Lower lobe of right lung (tissue), 2 donors: ENCODE measurements at regions not wholly inside any gene's neighbourhood (a gene's known extent, or its start where the extent isn't known, plus 50 kb on each side); places are given as distances from the start of the nearest gene placed in this dataset.

Experiments used
- ATAC-seq, 2 donors: fragments of 200-7000 bp; cut with Tn5 transposase; one replicate each; pipeline ENCODE4 v1.9.1; 2020 to 2022; ENCODE audit warnings: mild to moderate bottlenecking in 2 of 2, moderate library complexity in 2 of 2
- DNase-seq: peaks from one replicate; pipeline ENCODE4 v3.0.0-alpha.2; 2020
- H3K27ac ChIP-seq: fragments of 200-600 bp; one replicate; pipeline ENCODE4 v1.8.0; 2022
- H3K27me3 ChIP-seq: fragments of 200-600 bp; one replicate; pipeline ENCODE4 v1.8.0; 2022; ENCODE audit warnings: low read depth
- H3K36me3 ChIP-seq: fragments of 200-600 bp; one replicate; pipeline ENCODE4 v1.8.0; 2022; ENCODE audit warnings: mild to moderate bottlenecking
- H3K4me1 ChIP-seq: fragments of 200-600 bp; one replicate; pipeline ENCODE4 v1.8.0; 2022
- H3K4me3 ChIP-seq: fragments of 200-600 bp; one replicate; pipeline ENCODE4 v1.8.0; 2022; ENCODE audit warnings: mild to moderate bottlenecking
- H3K9me3 ChIP-seq: fragments of 200-600 bp; one replicate; pipeline ENCODE4 v1.8.0; 2022
- CTCF ChIP-seq: fragments of 200-600 bp; IDR thresholded peaks from one replicate; pipeline ENCODE4 v1.8.0; 2022; ENCODE audit warnings: antibody characterized with exemption, mild to moderate bottlenecking
- intact Hi-C: fragments of 100-400 bp; cut with DNase I; formaldehyde crosslinking; loops from one replicate; pipeline ENCODE4 v1.11.0; 2022
- donor health status: DM: no; HTN: yes; CAD: no; lungs with severe emphysema.

- no peak overlapping the region for H3K27ac ChIP-seq
- no peak for ATAC-seq
- no peak for TF ChIP-seq CTCF
- no peaks in the 10 kb centered on the region for H3K9me3 ChIP-seq
- no peaks in the 10 kb centered on the region for H3K4me1 ChIP-seq
- H3K4me3 ChIP-seq = no peak overlapping the region
- H3K36me3 ChIP-seq = no peaks in the 10 kb centered on the region
- intact Hi-C loops = no loop called here
- DNase-seq = no peak
- peaks cover 11% of the 10 kb centered on the region for H3K27me3 ChIP-seq
Measured at GRCh38 chr22:48359613-48359965, 1468.1 kb downstream of the BRD1 start.

- Histone ChIP-seq H3K36me3 (no peaks in the 10 kb centered on the region), H3K27ac (no peak overlapping the region), H3K9me3 (no peaks in the 10 kb centered on the region), H3K27me3 (peaks cover 11% of the 10 kb centered on the region), H3K4me3 (no peak overlapping the region), H3K4me1 (no peaks in the 10 kb centered on the region)
- ATAC-seq (no peak), DNase-seq (no peak)
- TF ChIP-seq CTCF = no peak
- intact Hi-C loops = no loop called here
Measured at GRCh38 chr22:48358886-48359612, 1468.6 kb downstream of the BRD1 start.

- Histone ChIP-seq H3K4me3 (no peak overlapping the region), H3K27me3 (peaks cover 11% of the 10 kb centered on the region), H3K27ac (no peak overlapping the region), H3K4me1 (no peaks in the 10 kb centered on the region), H3K9me3 (no peaks in the 10 kb centered on the region), H3K36me3 (no peaks in the 10 kb centered on the region)
- ATAC-seq = no peak
- intact Hi-C loops = no loop called here
- peak; percentile 14 for DNase-seq
- no peak for TF ChIP-seq CTCF
Measured at GRCh38 chr22:48357961-48358360, 1469.7 kb downstream of the BRD1 start.

DNA sequence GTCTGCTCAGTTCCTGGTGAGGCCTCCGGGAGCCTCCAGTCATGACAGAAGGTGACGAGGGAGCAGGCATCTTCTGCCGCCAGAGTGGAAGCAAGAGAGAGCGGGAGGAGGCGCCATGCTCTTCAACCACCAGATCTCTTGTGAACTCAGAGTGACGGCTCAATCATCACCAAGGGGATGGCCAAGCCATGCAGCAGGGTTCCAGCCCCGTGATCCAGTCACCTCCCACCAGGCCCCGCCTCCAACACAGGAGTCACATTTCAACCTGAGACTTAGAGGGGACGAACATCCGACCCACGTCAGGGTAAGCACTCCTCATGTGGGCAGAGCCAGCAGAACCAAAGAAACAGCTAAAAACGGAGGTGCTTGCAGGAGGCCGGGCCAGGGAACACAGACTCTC lies 1470.5 kb downstream of the BRD1 start:
- Histone ChIP-seq H3K4me3 (no peak overlapping the region), H3K27me3 (peaks cover 11% of the 10 kb centered on the region)

GRCh38 chr22:48356731-48357130 lies 1470.9 kb downstream of the BRD1 start:
- Histone ChIP-seq H3K4me3 (no peak overlapping the region), H3K27me3 (peaks cover 11% of the 10 kb centered on the region), H3K9me3 (no peaks in the 10 kb centered on the region), H3K27ac (no peak overlapping the region), H3K4me1 (no peaks in the 10 kb centered on the region), H3K36me3 (no peaks in the 10 kb centered on the region)
- intact Hi-C loops = no loop called here
- no peak for DNase-seq
- no peak for ATAC-seq
- TF ChIP-seq CTCF = no peak

More for the DNA sequence above, 1470.5 kb downstream of the BRD1 start:
- no peaks in the 10 kb centered on the region for H3K36me3 ChIP-seq
- intact Hi-C loops = no loop called here
- DNase-seq = no peak
- no peak for ATAC-seq
- no peaks in the 10 kb centered on the region for H3K4me1 ChIP-seq
- TF ChIP-seq CTCF = no peak
- H3K27ac ChIP-seq = no peak overlapping the region
- H3K9me3 ChIP-seq = no peaks in the 10 kb centered on the region
